NB4 (cell line): ENCODE measurements at regions not wholly inside any gene's neighbourhood (a gene's known extent, or its start where the extent isn't known, plus 50 kb on each side); places are given as distances from the start of the nearest gene placed in this dataset.

Source experiments
- MYC ChIP-seq: IDR thresholded peaks from 2 replicates; pipeline ENCODE4 v1.6.1; 2011; ENCODE audit warnings: low read depth, low read length
- TF ChIP-seq, protein P1 (sequence below): IDR thresholded peaks from one replicate; pipeline ENCODE4 v1.5.1; 2012; ENCODE audit warnings: low read depth, low read length
- TF ChIP-seq, protein P2 (sequence below): IDR thresholded peaks from 2 replicates; pipeline ENCODE4 v1.6.1; 2011; ENCODE audit warnings: low read depth, low read length

DNA sequence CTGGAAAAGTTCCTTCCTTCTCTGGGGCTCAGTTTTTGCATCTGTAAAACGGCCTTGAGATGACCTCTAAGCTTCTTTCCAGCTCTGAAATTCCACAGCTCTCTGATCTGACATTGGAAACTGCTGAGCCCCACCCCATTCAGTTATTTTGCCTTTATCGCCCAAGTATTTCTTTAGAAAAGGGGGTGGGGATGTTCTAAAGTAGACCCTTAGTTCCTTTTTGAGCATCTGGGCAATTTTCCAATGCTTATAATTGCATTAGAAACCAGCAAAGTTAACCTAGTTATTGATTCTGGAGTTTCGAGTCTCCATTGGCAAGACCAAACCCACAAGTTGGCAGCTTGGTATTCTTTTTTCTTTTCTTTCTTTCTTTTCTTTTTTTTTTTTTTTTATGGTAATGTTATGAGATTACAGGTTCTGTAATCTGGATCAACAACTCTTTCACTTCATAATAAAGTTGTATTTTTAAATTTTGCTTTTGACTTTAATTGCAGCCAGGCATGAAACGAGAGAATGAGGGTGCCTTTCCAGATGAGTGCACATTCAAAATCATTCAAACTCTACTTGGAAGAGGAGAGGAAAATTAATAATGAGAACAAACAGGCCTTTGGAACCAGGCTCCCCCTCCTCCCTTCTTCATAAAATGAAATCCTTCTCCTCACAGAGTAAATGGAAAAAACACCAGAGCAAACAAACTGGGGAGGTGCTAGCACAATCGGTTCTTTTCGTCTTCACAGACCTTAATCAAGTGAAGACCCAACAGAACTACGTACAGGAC lies 76.8 kb upstream of the LRIG1 start:
- TF ChIP-seq, protein P1, sequence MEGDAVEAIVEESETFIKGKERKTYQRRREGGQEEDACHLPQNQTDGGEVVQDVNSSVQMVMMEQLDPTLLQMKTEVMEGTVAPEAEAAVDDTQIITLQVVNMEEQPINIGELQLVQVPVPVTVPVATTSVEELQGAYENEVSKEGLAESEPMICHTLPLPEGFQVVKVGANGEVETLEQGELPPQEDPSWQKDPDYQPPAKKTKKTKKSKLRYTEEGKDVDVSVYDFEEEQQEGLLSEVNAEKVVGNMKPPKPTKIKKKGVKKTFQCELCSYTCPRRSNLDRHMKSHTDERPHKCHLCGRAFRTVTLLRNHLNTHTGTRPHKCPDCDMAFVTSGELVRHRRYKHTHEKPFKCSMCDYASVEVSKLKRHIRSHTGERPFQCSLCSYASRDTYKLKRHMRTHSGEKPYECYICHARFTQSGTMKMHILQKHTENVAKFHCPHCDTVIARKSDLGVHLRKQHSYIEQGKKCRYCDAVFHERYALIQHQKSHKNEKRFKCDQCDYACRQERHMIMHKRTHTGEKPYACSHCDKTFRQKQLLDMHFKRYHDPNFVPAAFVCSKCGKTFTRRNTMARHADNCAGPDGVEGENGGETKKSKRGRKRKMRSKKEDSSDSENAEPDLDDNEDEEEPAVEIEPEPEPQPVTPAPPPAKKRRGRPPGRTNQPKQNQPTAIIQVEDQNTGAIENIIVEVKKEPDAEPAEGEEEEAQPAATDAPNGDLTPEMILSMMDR, result no peak
- TF ChIP-seq, protein P2, sequence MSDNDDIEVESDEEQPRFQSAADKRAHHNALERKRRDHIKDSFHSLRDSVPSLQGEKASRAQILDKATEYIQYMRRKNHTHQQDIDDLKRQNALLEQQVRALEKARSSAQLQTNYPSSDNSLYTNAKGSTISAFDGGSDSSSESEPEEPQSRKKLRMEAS, result no peak
- no peak for TF ChIP-seq MYC
